Prostate gland (tissue), 2 donors: ENCODE measurements at regions not wholly inside any gene's neighbourhood (a gene's known extent, or its start where the extent isn't known, plus 50 kb on each side); places are given as distances from the start of the nearest gene placed in this dataset.

Experiments
- CTCF ChIP-seq, 4 experiments: fragments of 200-600 bp in 2 of 4; fragments of 450-650 bp in 2 of 4; sonication (generic) in 2 of 4; IDR thresholded peaks; 1 replicate in 3 of 4; 2 replicates in 1 of 4; pipeline ENCODE4 v1.5.1; 2016 to 2019; ENCODE audit warnings: antibody characterized with exemption in 4 of 4, mild to moderate bottlenecking in 2 of 4, moderate library complexity in 2 of 4
- POLR2A ChIP-seq: fragments of 450-650 bp; IDR thresholded peaks from one replicate; pipeline ENCODE4 v1.6.1; 2016; ENCODE audit warnings: antibody characterized with exemption, mild to moderate bottlenecking
- POLR2AphosphoS5 ChIP-seq: sonication (generic); formaldehyde crosslinking; IDR thresholded peaks from one replicate; pipeline ENCODE4 v1.6.1; 2017; ENCODE audit warnings: antibody characterized with exemption

- TF ChIP-seq CTCF (IDR thresholded peaks at IDR 0.05) (no peak), POLR2A (no peak), POLR2AphosphoS5 (no peak)
Measured at GRCh38 chr5:87074934-87075541, 192.6 kb upstream of the RASA1 start.
